Lung (tissue), 11 donors: ENCODE measurements at regions not wholly inside any gene's neighbourhood (a gene's known extent, or its start where the extent isn't known, plus 50 kb on each side); places are given as distances from the start of the nearest gene placed in this dataset.

Source experiments
- ATAC-seq: fragments of 200-7000 bp; cut with Tn5 transposase; one replicate; pipeline ENCODE4 v1.9.1; 2020; ENCODE audit warnings: moderate number of reproducible peaks; ENCODE audit not compliant: insufficient read depth, low FRiP score
- DNase-seq, 3 donors: peaks; one replicate each; pipeline ENCODE4 v3.0.0-alpha.2; 2013 to 2017
- H3K27ac ChIP-seq, 2 donors: one replicate each; pipeline ENCODE4 v1.5.1; 2013; ENCODE audit warnings: mild to moderate bottlenecking in 2 of 2, moderate library complexity in 2 of 2, control low read depth in 1 of 2, inconsistent platforms in 1 of 2, low read depth in 1 of 2, low read length in 1 of 2
- H3K27me3 ChIP-seq, 3 donors: one replicate each; pipeline ENCODE4 v1.5.1; 2013; ENCODE audit warnings: low read length in 2 of 3; ENCODE audit not compliant: control insufficient read depth in 3 of 3, insufficient read depth in 3 of 3
- H3K36me3 ChIP-seq, 4 donors: one replicate each; pipeline ENCODE4 v1.5.1; 2013; ENCODE audit warnings: low read length in 4 of 4, mild to moderate bottlenecking in 1 of 4, moderate library complexity in 1 of 4; ENCODE audit not compliant: control insufficient read depth in 4 of 4, insufficient read depth in 4 of 4
- H3K4me1 ChIP-seq, 5 donors: one replicate each; pipeline ENCODE4 v1.5.1; 2013; ENCODE audit warnings: low read length in 5 of 5, mild to moderate bottlenecking in 2 of 5, moderate library complexity in 1 of 5; ENCODE audit not compliant: control insufficient read depth in 5 of 5, insufficient read depth in 5 of 5
- H3K4me3 ChIP-seq: one replicate; pipeline ENCODE4 v1.5.1; 2013; ENCODE audit warnings: mild to moderate bottlenecking, control low read depth, moderate library complexity
- H3K9ac ChIP-seq, 2 donors: one replicate each; pipeline ENCODE4 v1.5.1; 2013; ENCODE audit warnings: low read length in 2 of 2, control low read depth in 1 of 2; ENCODE audit not compliant: insufficient read depth in 1 of 2
- H3K9me3 ChIP-seq, 4 donors: one replicate each; pipeline ENCODE4 v1.5.1; 2013; ENCODE audit warnings: low read length in 3 of 4, mild to moderate bottlenecking in 1 of 4, moderate library complexity in 1 of 4; ENCODE audit not compliant: control insufficient read depth in 4 of 4, insufficient read depth in 3 of 4
- WGBS, 2 donors: extraction: QIAGEN DNeasy Blood & Tissue Kit; methylation state at CpG; one replicate each; pipeline ENCODE4 v1.1.7; 2013; 5-methylcytosine and 5-hydroxymethylcytosine counted together
- TF ChIP-seq, protein P1 (sequence below): IDR thresholded peaks from 2 replicates; pipeline ENCODE4 v1.5.1; 2012; ENCODE audit warnings: mild to moderate bottlenecking; ENCODE audit errors: control extremely low read depth, extremely low read depth
- donor health status: control.
- donor health status: control.
- donor health status: Bipolar disorder and iron deficiency.
- donor health status: healthy.
- donor health status: DM: yes; HTN: yes; CAD: no.

DNA sequence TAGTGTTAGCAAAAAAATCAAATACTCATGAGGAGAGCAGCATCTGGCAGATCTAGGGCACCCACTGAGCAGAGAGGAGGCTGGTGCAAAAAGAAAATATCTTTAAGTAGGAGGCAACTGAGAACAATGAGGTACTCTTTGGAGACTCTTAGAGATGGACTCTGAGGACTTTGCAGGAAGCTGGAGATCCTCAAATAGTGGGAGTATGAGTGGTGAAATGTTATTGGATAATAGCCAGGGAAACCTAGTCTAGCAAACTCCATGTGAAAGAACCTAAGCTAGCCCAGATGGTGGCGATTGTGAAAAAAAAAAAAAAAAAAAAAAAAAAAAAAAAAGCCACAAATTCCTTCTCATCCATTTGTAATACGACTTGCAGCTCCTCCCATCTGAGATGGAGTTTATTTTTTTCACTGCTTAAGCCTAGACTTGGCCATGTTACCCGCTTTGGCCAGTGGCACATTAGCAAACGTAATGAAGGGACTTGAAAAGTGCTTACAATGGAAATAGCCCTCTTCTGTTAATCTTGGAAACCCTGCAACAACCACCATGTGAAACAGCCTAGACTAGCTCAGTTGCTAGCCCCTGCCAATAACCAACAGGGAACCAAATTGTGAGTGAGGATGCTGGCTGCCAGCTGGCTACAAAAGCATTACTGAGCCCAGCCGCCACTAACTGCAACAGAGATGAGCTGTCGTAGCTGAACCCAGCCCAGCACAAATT lies 476.2 kb downstream of the KLF12 start:
- DNase-seq (peak in 2 of 3 donors; percentile 51 to 60), ATAC-seq (peak; percentile 39)
- 62 to 83% methylated on average over 6 of the region's 6 CpGs for WGBS, 2 donors
- Histone ChIP-seq H3K4me1 (peaks cover 0 to 9% (median 0%) of the 10 kb centered on the region in 5 donors), H3K27me3 (no peaks in the 10 kb centered on the region), H3K9me3 (no peaks in the 10 kb centered on the region), H3K4me3 (no peak overlapping the region), H3K36me3 (no peaks in the 10 kb centered on the region), H3K27ac (no peak overlapping the region), H3K9ac (no peak overlapping the region)
- TF ChIP-seq, protein P1, sequence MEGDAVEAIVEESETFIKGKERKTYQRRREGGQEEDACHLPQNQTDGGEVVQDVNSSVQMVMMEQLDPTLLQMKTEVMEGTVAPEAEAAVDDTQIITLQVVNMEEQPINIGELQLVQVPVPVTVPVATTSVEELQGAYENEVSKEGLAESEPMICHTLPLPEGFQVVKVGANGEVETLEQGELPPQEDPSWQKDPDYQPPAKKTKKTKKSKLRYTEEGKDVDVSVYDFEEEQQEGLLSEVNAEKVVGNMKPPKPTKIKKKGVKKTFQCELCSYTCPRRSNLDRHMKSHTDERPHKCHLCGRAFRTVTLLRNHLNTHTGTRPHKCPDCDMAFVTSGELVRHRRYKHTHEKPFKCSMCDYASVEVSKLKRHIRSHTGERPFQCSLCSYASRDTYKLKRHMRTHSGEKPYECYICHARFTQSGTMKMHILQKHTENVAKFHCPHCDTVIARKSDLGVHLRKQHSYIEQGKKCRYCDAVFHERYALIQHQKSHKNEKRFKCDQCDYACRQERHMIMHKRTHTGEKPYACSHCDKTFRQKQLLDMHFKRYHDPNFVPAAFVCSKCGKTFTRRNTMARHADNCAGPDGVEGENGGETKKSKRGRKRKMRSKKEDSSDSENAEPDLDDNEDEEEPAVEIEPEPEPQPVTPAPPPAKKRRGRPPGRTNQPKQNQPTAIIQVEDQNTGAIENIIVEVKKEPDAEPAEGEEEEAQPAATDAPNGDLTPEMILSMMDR, result no peak

DNA sequence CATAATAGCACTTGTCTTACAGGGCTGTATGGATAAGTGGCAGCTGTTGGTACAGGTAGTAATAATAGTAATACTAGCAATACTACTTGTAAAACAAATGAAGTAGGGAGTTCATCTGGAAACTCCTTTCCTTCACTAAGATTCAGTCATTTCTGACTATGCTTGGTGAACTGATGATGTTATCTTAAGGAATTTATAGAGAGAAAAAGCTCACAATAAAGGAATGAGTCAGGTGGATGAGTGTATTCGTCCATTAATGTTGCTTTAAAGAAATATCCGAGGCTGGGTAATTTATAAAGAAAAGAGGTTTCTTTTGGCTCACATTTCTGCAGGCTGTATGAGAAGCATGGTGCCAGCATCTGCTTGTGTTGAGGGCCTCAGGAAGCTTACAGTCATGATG lies 477.3 kb downstream of the KLF12 start:
- 87 to 89% methylated on average over 2 of the region's 2 CpGs for WGBS, 2 donors
- no peak for ATAC-seq

DNA sequence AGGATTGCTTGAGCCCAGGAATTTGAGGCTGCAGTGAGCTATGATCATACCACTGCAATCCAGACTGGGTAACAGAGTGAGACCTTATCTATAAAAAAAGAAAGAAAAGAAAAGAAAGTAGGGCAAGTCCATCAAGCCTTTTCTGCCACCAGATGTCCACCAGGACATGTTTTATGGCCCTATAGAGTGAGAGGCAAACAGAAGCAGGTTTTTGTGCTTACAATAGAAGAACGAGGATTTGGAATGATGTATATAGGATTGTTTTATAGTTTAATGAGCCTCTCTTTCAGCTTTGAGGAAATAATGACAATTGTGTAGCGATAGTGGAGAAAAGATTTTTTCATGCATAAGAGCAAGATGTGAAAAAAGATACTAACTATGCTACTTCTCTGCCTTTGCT lies 480.5 kb downstream of the KLF12 start:
- TF ChIP-seq, protein P1, result no peak
- DNase-seq (no peak), ATAC-seq (no peak)
- Histone ChIP-seq H3K4me3 (no peak overlapping the region), H3K36me3 (no peaks in the 10 kb centered on the region), H3K4me1 (peaks cover 0 to 9% (median 0%) of the 10 kb centered on the region in 5 donors), H3K27me3 (no peaks in the 10 kb centered on the region), H3K9me3 (no peaks in the 10 kb centered on the region), H3K9ac (no peak overlapping the region), H3K27ac (no peak overlapping the region)
- WGBS, 2 donors, result 86 to 92% methylated on average over 2 of the region's 2 CpGs

More for the DNA sequence above, 477.3 kb downstream of the KLF12 start:
- Histone ChIP-seq H3K9ac (no peak overlapping the region), H3K4me3 (no peak overlapping the region), H3K27ac (no peak overlapping the region), H3K27me3 (no peaks in the 10 kb centered on the region), H3K9me3 (no peaks in the 10 kb centered on the region), H3K4me1 (peaks cover 0 to 9% (median 0%) of the 10 kb centered on the region in 5 donors), H3K36me3 (no peaks in the 10 kb centered on the region)
- no peak for DNase-seq
- TF ChIP-seq, protein P1, result no peak
